CD4-positive, alpha-beta T cell treated with Interleukin-12 subunit alpha and Interleukin-12 subunit beta, for 1 hour (primary cell): ENCODE measurements at regions not wholly inside any gene's neighbourhood (a gene's known extent, or its start where the extent isn't known, plus 50 kb on each side); places are given as distances from the start of the nearest gene placed in this dataset.

Source experiments
- DNase-seq: peaks from one replicate; pipeline ENCODE4 v3.0.0-alpha.2; 2020

DNA sequence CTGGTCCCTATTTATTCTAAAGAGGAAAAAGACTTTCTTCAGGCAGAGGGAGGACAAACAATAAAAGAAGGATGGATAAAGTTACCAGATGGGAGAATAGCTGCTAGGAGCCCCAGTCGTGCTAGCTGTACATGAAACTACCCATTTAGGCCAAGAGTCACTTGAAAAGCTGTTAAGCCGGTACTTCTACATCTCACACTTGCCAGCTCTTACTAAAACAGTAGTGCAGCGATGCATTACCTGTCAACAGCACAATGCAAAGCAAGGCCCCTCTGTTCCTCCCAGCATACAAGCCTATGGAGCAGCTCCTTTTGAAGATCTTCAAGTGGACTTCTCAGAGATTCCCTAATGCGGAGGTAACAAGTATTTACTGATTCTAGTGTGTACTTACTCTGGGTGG lies 1138.8 kb downstream of the ARAP2 start:
- no peak for DNase-seq

DNA sequence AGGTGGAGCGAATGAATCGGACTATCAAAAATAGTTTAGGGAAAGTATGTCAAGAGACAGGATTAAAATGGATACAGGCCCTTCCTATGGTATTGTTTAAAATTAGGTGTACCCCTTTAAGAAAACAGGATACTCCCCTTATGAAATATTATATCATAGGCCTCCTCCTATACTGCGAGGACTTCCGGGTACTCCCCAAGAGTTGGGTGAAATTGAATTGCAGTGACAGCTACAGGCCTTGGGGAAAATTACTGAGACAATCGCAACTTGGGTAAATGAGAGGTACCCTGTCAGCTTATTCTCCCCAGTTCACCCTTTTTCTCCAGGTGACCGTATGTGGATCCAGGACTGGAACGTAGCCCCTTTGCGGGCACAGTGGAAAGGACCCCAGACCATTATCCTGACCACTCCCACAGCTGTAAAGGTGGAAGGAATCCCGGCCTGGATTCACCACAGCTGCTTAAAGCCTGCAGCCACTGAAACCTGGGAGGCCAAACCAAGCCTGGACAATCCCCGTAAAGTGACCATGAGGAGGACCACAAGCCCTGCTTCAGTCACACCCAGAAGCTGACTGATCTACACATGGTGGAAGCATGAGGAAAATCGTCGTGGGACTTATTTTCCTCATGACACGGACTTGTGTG lies 1138.1 kb downstream of the ARAP2 start:
- DNase-seq = no peak

DNA sequence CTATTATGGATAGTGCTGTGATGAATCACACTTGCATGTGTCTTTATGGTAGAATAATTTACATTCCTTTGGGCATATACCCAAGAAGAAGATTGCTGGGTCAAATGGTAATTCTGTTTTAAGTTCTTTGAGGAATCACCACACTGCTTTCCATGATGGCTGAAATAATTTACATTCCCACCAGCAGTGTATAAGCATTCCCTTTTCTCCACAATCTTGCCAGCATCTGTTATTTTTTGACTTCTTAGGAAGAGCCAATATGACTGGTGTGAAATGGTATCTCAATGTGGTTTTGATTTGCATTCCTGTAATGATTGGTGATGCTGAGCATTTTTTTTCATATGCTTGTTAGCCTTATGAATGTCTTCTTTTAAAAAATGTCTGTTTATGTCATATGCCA lies 1120.2 kb downstream of the ARAP2 start:
- DNase-seq = no peak

DNA sequence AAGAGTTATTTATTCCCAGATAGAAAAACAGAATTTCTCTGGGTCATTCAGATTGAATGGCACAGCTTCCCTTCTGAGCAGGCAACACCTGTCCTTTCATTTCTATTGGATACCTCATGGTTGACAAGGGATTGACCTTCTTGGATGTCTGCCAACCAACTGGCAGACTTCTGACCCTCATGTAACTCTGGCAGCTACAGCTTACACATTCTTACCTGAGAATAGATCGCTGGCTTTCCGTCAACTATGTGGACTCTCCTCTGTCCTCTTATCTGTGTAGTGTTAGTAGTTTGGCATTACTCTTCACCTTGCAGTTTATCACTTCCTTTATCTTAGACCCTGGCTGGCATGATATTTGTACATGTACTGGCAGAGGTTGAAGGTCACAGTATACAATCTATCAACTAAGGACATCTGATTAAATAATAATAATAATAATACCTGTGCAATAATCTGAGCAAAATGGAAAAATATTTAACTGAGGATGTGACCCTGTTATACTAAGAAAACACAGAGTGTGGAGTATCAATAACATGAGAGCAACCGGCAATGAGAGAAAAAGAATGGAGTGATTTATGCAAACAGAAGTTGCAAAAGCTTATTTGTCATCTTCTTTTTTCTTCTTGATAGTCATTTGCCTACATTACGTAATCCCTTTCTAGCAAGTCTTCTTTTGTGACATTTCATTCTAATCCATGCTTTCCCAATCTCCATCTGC lies 1118.2 kb downstream of the ARAP2 start:
- DNase-seq = no peak

GRCh38 chr4:35138449-35138848 lies 1105.9 kb downstream of the ARAP2 start:
- no peak for DNase-seq

DNA sequence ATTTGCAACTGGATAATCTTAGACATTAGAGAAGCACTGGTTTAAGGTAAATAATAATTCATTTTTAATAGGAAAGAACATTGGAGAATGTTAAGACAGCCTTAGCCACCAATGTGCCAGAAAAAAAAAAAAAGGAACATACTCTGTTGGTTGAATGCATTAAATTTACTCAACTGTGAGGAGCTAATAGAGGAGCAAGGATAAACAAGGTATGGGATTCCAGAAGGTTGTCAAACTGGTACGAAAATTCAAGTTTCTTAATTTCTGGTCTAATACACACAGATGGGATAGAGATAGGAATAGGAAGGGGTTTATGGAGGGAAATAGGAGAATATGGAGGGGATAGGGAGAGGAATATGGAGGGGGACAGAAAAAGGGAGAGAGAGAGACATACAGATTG lies 1096.6 kb downstream of the ARAP2 start:
- DNase-seq = no peak

- no peak for DNase-seq
Measured at GRCh38 chr4:35151816-35152572, 1092.3 kb downstream of the ARAP2 start.

DNA sequence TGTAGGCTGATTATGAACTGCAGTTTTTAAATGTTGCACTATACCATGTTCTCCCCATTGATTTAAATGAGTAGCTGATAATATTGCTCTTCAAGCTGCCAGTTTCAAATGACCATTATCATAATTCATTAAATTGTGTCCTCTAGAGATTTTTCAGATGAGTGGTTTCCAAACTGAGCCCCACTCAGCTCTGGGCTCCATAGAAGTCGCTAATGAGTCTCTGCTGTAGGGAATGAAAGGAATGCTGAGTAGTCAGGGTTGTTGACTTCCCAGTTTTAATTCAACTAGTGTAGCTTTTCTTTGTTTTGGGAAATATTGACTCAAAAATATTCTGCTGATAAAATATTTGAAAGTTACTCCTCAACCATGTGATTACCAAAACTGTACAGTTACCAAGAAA lies 1081.1 kb downstream of the ARAP2 start:
- DNase-seq = no peak

DNA sequence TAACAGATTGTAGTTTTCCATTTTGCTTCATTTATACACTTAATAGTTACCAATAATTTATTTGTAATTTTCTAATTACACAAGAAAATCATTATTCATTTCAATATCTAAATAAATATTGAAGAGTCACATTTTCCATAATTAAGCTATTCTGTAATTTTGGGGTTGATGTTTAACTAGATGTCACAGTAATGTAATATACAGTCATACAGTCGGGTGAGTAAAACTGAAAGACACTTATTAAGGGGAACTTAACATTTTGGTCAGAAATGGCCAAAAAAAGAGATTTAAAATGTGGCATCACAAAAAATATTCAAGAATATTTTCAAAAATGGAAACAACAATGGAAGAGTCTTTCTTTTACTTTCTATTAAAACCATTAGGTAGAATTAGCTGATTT lies 1080.3 kb downstream of the ARAP2 start:
- DNase-seq = no peak

- no peak for DNase-seq
Measured at GRCh38 chr4:35166466-35166865, 1077.8 kb downstream of the ARAP2 start.

- DNase-seq = no peak
Measured at GRCh38 chr4:35167385-35167784, 1076.9 kb downstream of the ARAP2 start.

DNA sequence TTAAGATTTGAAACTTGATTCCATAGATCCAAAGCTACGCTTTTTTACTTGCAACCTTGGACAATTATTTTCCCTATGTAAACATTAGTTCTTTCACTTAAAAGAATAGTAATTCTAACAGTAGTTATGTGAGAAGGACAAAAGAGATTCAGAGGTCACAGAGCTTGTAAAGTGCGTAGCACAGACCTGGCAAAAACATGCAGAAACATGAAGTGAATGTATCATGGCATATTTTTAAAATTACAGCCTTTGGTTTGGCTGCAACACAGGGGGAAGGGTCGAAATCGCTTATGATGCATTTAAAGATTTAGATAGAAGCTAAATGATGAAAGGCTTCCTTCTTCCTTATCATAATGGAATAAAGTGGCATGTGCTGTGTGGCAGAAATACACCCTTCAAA lies 1068.8 kb downstream of the ARAP2 start:
- no peak for DNase-seq

DNA sequence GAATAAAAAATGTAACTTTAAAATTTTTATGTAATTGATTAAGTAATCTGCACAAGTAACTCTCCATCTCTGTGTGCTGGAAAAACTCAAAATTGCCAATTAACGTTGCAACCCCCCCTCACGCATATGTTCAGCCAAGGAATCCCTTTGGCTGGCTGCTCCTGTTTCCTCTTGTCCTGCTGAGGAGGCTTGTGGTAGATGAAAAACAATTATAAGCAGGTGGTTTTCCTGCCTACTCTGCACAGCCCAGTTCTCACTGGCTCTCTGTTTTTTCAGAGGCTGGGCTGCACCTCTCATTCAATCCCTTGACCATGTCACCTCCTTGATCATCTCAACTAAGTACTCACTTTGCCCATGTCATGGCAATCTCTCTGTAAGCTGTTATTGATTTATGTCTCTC lies 1068.4 kb downstream of the ARAP2 start:
- DNase-seq = no peak

DNA sequence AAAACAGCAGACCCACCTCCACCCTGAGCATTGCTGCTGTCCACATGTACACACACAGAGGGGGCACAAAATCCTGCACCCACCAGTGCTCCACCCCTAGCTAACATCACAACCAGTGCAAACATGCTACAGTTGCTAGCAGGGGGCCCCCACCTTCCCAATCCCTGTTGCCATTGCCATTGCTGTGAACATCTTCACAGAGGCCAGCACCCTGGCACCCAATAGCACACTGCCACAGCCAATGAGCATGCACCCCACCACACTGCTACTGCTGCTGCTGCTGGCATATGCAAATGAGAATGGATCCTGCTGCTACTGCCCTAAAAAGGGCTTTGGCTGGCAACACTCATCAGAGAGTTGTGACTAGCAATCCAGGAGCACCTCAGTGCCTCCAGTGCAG lies 1061.9 kb downstream of the ARAP2 start:
- no peak for DNase-seq

DNA sequence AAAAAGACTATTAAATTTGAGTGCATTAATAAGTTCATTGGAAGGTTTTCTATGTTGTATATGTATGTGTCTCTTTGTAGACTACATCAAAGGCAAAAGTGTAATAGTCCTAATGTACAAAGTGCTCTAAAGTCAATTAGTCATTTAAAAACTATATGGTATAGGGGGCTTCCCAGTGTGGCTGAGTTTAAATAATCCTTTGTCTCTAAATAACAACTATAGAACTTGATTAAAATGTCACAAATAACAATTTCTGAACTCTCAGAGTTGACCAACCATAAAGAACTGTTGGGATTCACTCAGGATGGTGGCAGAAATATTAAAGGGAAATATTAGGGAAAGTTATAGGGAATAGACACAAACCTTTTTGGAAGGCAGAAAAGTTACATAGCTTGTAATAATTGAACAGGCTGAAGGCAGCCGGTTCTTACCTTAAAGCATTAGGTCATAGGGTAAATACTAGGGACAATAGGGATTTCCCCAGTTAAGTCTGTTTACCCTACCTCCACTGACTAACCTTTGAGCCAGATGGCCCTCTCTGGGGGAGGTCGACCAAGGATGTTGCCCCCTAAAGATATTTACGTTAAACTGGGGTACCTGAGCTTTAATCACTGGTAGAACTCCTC lies 1054.2 kb downstream of the ARAP2 start:
- DNase-seq = no peak

DNA sequence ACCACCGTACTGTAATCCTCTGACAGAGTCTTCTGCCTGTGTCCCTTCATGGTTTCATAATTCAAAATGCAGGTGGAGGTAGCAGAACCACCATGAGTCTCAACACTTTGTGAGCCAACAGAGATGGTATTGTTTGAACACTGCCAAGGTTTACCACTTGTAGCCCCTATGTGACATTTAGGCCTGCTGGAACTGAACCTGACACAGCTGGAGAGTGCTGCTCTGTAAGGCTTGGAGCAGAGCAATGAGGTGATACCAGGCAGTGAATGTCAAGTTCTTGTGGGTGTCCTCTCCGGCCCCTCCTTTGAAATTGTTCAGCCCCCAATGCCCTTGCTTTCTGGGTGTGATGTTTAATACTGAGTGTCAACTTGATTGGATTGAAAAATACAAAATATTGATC lies 1042.9 kb downstream of the ARAP2 start:
- DNase-seq = no peak

DNA sequence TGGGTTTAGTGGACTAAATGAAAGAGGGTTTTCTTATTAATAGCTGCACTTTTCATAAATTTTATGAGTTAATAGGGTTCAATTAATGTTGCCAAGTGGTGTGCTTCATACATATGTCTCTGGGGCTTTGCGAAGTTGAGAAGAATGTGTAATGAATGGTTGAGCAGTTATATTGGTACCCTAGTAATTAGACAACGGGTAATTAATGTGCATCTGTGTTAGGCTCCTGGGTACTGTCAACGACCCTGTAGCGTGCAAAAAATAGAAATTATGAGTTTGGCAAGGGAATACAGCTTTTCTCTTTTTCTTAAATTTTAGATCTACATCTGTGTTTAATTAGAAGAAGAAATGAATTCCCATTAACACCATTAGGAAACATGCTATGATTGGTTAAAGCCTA lies 1027.7 kb downstream of the ARAP2 start:
- DNase-seq = no peak

DNA sequence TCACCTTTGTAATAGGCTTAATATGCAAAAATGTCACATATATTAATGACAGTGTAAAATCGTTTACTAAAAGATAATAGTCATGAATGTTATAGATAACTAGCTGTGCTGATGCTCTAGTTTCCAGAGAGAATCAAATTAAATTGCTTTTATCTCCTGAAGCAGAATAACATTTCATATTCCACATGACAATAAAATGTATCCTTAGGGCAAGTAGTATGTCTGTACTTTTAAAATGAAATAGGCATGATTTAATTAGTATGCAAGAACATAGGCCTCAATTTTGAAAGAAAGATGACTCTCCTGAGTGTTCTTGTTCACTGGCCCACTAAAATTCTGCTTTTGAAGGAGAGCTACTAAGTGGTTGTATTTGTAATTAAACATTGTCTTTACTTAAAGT lies 1027.0 kb downstream of the ARAP2 start:
- DNase-seq = no peak

DNA sequence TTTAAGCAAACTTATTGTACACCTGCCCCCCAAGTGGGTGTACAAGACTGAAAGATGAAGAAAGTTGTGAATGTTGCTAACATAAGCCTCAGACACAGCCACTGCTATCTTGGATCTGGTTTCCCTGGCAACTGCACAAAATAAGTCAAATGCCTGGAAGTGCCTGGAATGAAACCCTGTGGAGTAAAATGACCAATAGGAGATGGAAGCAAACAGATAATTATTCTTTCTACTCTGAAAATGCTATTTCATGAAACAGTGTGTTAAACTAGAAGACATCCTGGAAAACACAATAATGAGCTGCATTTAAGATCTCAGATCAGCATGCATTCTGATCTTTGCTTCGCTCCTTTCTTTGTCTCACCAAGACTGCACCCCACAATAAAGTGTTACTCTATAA lies 1016.0 kb downstream of the ARAP2 start:
- DNase-seq = no peak

GRCh38 chr4:35229021-35229420 lies 1015.3 kb downstream of the ARAP2 start:
- no peak for DNase-seq

- no peak for DNase-seq
Measured at GRCh38 chr4:35237924-35238323, 1006.4 kb downstream of the ARAP2 start.

- no peak for DNase-seq
Measured at GRCh38 chr4:35238793-35239192, 1005.5 kb downstream of the ARAP2 start.

- DNase-seq = no peak
Measured at GRCh38 chr4:35246493-35246892, 997.8 kb downstream of the ARAP2 start.

DNA sequence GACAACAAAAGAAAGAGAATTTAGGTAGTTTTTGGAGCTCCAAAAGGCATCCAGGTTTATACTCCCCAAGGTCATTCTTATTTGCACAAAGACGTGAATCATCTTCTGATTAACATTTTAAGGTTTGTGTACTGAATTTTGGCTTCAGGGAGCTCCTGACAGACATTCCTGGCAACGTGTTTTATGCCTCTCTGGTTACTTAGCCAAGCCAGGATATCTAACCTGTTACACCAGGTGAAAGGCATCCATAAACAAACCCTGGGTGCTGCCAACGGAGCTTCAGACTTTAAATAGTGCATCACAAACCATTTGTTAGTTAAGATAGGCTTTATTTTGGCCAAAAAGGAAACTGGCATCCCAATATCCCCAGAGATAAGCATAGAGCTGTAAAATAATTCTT lies 997.3 kb downstream of the ARAP2 start:
- no peak for DNase-seq
